Body of pancreas (tissue), 4 donors: ENCODE measurements at regions not wholly inside any gene's neighbourhood (a gene's known extent, or its start where the extent isn't known, plus 50 kb on each side); places are given as distances from the start of the nearest gene placed in this dataset.

Source experiments
- ATAC-seq: fragments of 150-250 bp; one replicate; pipeline ENCODE4 v1.9.1; 2016
- DNase-seq, 4 donors: peaks; one replicate each; pipeline ENCODE4 v3.0.0-alpha.2; 2019
- H3K27ac ChIP-seq, 4 donors: fragments of 200-600 bp; sonication (generic); 1 replicate in 3 of 4; 2 replicates in 1 of 4; pipeline versions ENCODE4 v1.5.1 to v1.6.1; 2016 to 2019; ENCODE audit warnings: mild to moderate bottlenecking in 1 of 4, mixed read lengths in 1 of 4, moderate library complexity in 1 of 4
- H3K27me3 ChIP-seq, 2 donors: fragments of 200-600 bp; sonication (generic); one replicate each; pipeline ENCODE4 v1.6.0; 2016; ENCODE audit warnings: mild to moderate bottlenecking in 1 of 2
- H3K36me3 ChIP-seq, 2 donors: fragments of 200-600 bp; sonication (generic); replicated peaks in 1 of 2; 2 replicates each; pipeline ENCODE4 v1.5.1; 2016; ENCODE audit warnings: low read depth in 2 of 2; ENCODE audit not compliant: insufficient read depth in 1 of 2
- H3K4me1 ChIP-seq: fragments of 200-600 bp; sonication (generic); one replicate; pipeline ENCODE4 v1.6.0; 2016
- H3K4me3 ChIP-seq, 2 donors: fragments of 200-600 bp; sonication (generic); 1 replicate in 1 of 2; 2 replicates in 1 of 2; pipeline ENCODE4 v1.5.1; 2016 to 2019
- H3K9me3 ChIP-seq, 3 donors: fragments of 200-600 bp; sonication (generic); 1 replicate in 2 of 3; 2 replicates in 1 of 3; pipeline ENCODE4 v1.5.1; 2016
- CTCF ChIP-seq, 7 experiments: fragments of 450-650 bp in 4 of 7; fragments of 200-600 bp in 3 of 7; sonication (generic) in 3 of 7; IDR thresholded peaks; one replicate each; pipeline ENCODE4 v1.5.1; 2016 to 2019; ENCODE audit warnings: antibody characterized with exemption in 7 of 7
- POLR2A ChIP-seq, 3 donors: fragments of 450-650 bp; IDR thresholded peaks; one replicate each; pipeline ENCODE4 v1.6.1; 2016; ENCODE audit warnings: antibody characterized with exemption in 3 of 3, mild to moderate bottlenecking in 2 of 3
- WGBS, 2 donors: methylation state at CpG; one replicate each; pipeline ENCODE4 v1.1.5; 2017; 5-methylcytosine and 5-hydroxymethylcytosine counted together
- intact Hi-C: fragments of 100-400 bp; cut with DNase I; formaldehyde crosslinking; loops from one replicate; pipeline ENCODE4 v1.15.1; 2023

GRCh38 chr4:59060002-59060846 is 1950.0 kb upstream of the IGFBP7 start:
- Histone ChIP-seq H3K36me3 (no peaks in the 10 kb centered on the region), H3K4me1 (no peaks in the 10 kb centered on the region), H3K4me3 (no peak overlapping the region), H3K9me3 (peaks cover 0 to 7% (median 0%) of the 10 kb centered on the region in 3 donors), H3K27me3 (no peaks in the 10 kb centered on the region), H3K27ac (no peak overlapping the region)
- WGBS, 2 donors = 80 to 83% methylated on average over 12 to 13 of the region's 13 CpGs
- DNase-seq (no peak), ATAC-seq (no peak)
- TF ChIP-seq CTCF (IDR thresholded peaks at IDR 0.05) = no peak
- TF ChIP-seq POLR2A (IDR thresholded peaks at IDR 0.05) = no peak
- intact Hi-C loops = no loop called here

GRCh38 chr4:59060895-59061294 is 1950.7 kb upstream of the IGFBP7 start:
- Histone ChIP-seq H3K27me3 (no peaks in the 10 kb centered on the region), H3K36me3 (no peaks in the 10 kb centered on the region), H3K4me1 (no peaks in the 10 kb centered on the region), H3K4me3 (no peak overlapping the region), H3K9me3 (peaks cover 0 to 7% (median 0%) of the 10 kb centered on the region in 3 donors), H3K27ac (no peak overlapping the region)
- TF ChIP-seq CTCF (IDR thresholded peaks at IDR 0.05) (no peak), POLR2A (IDR thresholded peaks at IDR 0.05) (no peak)
- intact Hi-C loops = no loop called here
- DNase-seq = no peak
- ATAC-seq = no peak
- 62 to 63% methylated on average over 2 of the region's 2 CpGs for WGBS, 2 donors

GRCh38 chr4:59063015-59063720 is 1953.0 kb upstream of the IGFBP7 start:
- Histone ChIP-seq H3K4me1 (no peaks in the 10 kb centered on the region), H3K4me3 (no peak overlapping the region), H3K36me3 (no peaks in the 10 kb centered on the region), H3K9me3 (peaks cover 0 to 7% (median 0%) of the 10 kb centered on the region in 3 donors), H3K27ac (no peak overlapping the region), H3K27me3 (no peaks in the 10 kb centered on the region)
- WGBS, 2 donors = 84 to 85% methylated on average over 4 of the region's 4 CpGs
- DNase-seq (no peak), ATAC-seq (no peak)
- intact Hi-C loops = no loop called here
- TF ChIP-seq CTCF (IDR thresholded peaks at IDR 0.05) (no peak), POLR2A (IDR thresholded peaks at IDR 0.05) (no peak)

- no peaks in the 10 kb centered on the region for H3K9me3 ChIP-seq
- DNase-seq (no peak), ATAC-seq (no peak)
- no peak overlapping the region for H3K4me3 ChIP-seq
- TF ChIP-seq CTCF (IDR thresholded peaks at IDR 0.05) (no peak), POLR2A (IDR thresholded peaks at IDR 0.05) (no peak)
- no peak overlapping the region for H3K27ac ChIP-seq
- H3K36me3 ChIP-seq = no peaks in the 10 kb centered on the region
- intact Hi-C loops = no loop called here
- 24 to 34% methylated on average over 7 of the region's 7 CpGs for WGBS, 2 donors
- peaks cover 6% of the 10 kb centered on the region for H3K4me1 ChIP-seq
- no peaks in the 10 kb centered on the region for H3K27me3 ChIP-seq
Observed at GRCh38 chr4:59068722-59069418, 1958.7 kb upstream of the IGFBP7 start.
